ENCODE measurements at regions not wholly inside any gene's neighbourhood (a gene's known extent, or its start where the extent isn't known, plus 50 kb on each side); places are given as distances from the start of the nearest gene placed in this dataset.

GRCh38 chr10:56679578-56679977 is 318.5 kb upstream of the ZWINT start:
- TF ChIP-seq ZFP30 (CRISPR knock-in tag; IDR thresholded peaks at IDR 0.05) (no peak), TCF4 (CRISPR knock-in tag; IDR thresholded peaks at IDR 0.05; ENCODE audit: borderline replicate concordance) (no peak), ZFP3 (CRISPR knock-in tag; IDR thresholded peaks at IDR 0.05) (no peak)
- TF ChIP-seq, protein P1, sequence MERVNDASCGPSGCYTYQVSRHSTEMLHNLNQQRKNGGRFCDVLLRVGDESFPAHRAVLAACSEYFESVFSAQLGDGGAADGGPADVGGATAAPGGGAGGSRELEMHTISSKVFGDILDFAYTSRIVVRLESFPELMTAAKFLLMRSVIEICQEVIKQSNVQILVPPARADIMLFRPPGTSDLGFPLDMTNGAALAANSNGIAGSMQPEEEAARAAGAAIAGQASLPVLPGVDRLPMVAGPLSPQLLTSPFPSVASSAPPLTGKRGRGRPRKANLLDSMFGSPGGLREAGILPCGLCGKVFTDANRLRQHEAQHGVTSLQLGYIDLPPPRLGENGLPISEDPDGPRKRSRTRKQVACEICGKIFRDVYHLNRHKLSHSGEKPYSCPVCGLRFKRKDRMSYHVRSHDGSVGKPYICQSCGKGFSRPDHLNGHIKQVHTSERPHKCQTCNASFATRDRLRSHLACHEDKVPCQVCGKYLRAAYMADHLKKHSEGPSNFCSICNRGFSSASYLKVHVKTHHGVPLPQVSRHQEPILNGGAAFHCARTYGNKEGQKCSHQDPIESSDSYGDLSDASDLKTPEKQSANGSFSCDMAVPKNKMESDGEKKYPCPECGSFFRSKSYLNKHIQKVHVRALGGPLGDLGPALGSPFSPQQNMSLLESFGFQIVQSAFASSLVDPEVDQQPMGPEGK (CRISPR knock-in tag; IDR thresholded peaks at IDR 0.05; ENCODE audit: borderline replicate concordance), result no peak
